GM18507 (cell line): ENCODE measurements at regions not wholly inside any gene's neighbourhood (a gene's known extent, or its start where the extent isn't known, plus 50 kb on each side); places are given as distances from the start of the nearest gene placed in this dataset.

Experiments
- DNase-seq: peaks from one replicate; pipeline ENCODE4 v3.0.0; 2011; ENCODE audit warnings: low read depth; ENCODE audit not compliant: insufficient read length; ENCODE audit errors: extremely low spot score
- FAIRE-seq: peaks from 2 replicates; lab custom pipeline; 2011; peaks lifted over from hg19 to GRCh38; lab: Jason Lieb, UNC

DNA sequence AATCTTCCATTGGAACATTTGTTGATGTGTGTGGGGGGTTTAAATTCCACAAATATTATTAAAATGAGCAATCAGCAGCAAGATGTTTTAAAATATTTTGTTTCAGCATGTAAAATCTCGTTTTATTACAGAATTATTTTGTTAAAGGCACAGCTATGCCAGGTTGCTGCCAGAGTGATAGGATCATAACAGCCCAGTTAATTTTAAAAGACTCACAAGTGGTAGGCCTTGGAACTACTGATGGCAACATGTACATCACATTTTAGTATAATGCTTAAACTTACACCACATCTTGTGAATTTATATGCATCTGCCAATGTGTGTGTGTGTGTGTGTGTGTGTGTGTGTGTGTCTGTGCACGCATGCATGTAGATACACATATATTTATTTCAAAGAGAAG, 97.8 kb upstream of the SPRY1 start:
- DNase-seq (no peak), FAIRE-seq (no peak)

DNA sequence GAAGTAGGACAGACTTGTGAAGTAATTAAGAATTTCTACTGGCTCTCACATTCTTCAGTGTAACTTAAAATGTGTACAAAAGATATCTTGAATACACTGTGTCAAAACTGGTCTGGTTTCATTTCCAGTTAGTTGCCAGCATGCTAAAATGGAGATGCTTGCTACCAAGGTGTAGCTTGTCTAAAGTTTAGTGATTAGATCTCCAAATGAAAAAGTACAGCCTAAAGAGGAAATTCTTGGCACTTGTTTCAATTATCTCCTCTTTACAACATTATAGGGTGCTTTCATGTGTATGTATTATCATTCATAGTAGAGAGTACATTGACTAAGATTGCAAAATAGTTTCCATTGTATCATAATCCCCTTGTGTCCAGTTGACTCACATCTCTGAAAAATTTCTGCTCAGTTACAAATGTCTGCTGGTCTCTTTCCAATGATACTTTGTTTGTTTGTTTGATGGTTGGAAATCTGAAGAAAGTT, 97.3 kb upstream of the SPRY1 start:
- DNase-seq (no peak), FAIRE-seq (no peak)

DNA sequence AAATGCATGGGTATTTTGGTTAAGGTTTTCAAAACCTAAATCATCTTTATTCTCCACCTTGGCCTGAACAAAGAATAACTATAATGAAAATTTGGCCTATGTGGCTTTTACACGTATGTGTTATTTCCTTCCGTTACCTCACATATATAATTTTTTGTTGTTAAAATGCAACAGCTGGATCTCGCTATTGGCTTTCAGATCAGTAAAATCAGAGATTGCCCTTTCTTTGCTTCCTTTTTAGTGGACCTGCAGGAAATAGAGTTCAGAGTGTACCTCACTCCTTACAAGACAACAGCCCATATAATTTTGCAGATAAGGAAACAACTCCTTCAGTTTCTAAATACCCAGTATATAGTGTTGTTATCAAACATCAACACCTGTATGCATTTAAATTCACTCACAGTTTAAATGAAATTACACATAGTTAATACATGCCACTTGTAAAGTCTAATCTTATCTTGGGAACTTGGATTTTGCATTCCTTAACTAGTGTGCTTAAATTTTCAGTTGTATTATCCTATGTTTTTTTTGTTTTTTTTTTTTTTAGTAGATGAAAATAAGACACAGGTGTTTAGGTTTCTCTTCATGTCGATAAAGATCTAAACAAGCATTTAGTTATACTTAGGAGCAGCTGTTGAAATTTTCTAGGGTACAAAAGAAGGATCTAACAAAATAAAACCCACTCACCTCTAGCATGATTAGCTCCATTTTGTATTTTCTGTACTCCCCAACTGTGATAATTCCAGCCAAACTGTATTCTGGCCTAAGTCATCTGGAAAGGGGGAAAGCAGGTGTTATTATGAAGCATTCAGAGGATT, 96.2 kb upstream of the SPRY1 start:
- DNase-seq (no peak), FAIRE-seq (no peak)

DNA sequence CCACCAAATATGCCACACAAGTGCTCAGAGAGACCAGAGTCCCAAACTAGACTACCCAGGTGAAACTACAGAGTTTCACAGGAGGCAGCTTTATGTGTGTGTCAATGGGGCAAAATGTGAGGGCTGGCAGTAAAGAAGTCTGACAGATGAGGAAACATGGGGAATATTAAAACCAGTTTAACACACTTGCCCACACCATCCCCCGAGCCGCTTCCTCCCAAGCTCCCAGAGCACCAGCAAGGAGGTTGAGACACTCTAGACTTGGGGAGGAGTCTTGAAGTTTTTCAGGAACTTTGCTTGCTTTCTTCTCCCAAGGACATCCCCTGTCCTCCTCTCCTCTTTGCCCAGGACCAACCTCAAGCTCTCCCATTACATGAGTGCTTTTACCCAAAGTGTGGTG, 94.7 kb upstream of the SPRY1 start:
- DNase-seq (no peak), FAIRE-seq (no peak)

DNA sequence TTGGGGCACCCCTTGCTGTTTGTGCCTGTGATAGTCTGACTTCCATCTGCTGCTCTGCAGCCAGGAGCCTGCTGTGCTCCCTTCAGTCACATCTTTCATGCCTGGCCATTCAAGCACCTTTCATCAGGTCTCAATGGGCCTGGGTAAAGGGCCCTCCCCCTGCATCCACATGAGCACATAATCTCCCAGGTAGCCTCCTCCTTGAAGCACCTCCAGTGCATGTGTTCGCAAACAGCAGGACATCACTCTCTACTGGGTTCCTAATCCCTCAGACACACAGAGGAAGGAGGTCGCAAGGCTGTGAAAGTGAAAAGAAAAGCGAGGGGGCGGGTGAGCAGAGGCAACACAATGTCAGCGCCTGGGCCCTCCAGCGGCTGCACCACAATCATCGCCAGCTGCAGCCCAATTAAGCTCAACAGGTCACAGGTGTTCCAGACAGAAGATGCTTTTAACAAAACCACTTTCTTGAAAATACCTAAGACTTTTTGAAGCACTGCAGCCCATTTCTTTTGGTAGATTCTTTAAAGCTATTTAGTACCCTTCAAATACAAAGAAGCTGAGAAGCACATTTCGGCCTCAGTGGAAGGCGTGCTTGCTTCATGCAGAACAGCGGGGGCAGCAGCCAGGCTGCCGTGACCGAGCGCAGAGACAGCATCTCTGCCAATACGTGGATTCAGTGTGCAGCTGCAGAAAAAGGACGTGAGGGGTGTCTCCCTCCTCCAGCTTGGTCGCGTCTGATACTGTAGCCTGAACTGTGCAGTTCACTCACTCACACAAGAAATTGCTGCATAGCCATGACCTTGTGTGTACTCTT, 92.2 kb upstream of the SPRY1 start:
- DNase-seq (no peak), FAIRE-seq (peak; percentile 24)

DNA sequence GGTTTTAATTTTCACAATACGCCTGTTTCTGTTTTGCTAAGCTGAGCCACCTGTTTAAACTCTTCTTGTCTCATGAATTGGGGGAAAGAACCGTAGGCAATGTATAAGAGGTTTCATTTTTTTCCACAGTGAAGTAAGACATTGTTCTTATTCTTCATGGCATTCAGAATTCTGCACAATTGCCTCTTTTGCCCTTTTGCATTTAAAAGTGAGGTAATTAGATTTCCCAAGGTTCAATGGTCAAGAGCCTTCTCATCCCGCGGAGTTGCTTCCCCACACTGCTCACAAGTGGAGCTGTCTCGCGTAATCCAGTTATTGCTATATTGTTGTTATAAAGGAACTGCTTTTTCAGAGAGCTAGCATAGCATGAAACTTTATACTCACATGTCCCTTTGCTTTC, 90.9 kb upstream of the SPRY1 start:
- FAIRE-seq = no peak
- no peak for DNase-seq

DNA sequence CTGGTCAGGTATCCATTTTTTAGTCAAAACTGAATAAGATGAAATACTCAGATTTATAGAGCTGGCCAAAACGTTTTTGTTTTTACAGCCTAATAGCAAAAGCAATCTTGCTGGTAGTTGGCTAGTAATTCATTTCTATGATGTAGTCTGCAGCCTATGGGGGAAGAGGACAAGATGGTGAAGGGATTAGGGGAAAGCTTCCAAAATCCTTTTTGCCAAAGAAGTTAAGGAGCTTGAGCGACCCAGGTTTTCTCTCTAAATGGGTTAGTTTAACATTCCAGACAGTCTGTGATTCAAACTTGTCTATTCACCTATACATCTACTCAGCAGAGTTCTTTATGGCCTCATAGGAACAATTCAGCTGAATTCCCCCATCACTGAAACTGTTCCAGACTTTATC, 89.8 kb upstream of the SPRY1 start:
- FAIRE-seq = no peak
- no peak for DNase-seq

DNA sequence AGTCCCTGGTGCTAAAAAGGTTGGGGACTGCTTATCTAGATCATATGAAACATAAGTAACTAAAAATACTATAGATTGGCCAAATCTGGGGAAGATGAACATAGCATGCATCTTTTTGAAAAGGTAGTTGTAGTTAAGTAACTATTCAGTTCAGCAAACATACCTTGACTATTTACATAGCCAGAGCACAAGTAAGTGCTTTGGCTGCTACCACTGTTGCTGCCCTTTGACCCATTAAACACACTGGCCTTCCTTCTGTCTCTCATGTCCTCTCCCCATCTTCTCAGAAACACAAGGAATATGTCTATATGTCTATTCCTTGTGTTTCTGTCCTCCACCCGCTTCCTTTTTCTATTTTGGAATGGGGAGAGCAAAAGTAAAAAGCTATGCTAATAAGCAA, 87.9 kb upstream of the SPRY1 start:
- FAIRE-seq = no peak
- DNase-seq = no peak

DNA sequence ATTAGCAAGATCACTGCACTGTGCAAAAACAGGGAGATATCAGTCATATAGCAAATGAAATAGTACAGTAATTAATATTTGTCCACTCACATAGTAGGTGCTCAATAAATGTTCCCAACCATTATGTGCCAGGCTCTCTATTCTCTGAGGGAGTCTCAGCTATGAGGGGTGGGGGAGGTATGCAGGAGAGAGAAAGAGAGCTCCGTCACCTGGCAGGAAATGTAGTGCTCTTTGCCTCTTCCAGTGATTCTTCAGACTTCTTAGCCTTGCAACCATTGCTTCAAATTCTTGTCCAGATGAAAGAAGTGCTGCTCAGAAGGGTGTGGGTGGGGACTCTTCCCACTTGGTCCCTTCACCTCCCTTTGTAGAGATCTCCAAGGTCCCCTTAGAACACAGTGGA, 84.5 kb upstream of the SPRY1 start:
- no peak for FAIRE-seq
- no peak for DNase-seq

DNA sequence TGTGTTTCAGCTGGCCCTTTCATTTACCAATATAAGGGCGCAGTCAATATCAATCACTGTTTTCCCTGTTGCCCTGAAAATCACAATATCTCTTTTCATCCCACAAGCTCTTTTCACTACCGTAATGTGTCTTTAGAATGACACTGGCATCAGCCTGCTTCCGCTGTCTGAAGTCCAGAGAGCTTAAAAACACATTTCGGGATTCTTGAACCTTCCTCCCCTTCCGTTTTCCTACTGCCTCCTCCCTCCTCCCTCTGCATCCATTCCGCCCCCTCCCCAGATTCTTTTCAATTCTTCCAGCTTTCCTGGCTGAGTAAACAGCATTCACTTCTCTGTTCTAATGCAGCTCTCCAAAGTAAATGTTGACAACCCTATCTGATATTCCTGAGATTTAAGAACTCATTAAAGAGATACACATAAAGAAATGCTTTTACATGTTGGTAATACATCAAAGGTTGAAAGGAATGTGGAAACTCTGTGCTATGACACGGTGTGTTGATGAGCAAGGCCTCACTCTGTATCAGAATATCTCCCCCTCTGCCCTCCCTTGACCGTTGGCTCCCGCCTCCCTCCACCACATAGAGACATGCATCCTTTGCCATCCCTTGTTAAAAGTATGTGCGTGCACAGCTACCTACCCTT, 83.5 kb upstream of the SPRY1 start:
- DNase-seq (no peak), FAIRE-seq (no peak)

DNA sequence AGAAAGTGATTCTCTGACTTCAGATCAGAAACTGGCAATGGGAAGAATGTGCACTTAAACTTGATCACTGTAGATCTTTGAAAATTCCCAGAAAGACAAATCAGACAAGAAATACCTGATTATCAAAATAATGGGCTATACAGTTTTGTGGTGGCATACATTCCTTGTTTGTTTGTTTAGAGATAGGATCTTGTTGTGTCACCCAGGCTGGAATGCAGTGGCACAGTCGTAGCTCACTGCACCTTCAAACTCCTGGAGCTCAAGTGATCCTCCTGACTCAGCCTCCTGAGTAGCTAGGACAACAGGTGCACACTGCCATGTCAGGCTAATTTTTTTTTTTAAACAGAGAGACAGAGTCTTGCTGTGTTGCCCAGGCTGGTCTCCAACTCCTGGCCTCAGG, 81.0 kb upstream of the SPRY1 start:
- no peak for FAIRE-seq
- no peak for DNase-seq

DNA sequence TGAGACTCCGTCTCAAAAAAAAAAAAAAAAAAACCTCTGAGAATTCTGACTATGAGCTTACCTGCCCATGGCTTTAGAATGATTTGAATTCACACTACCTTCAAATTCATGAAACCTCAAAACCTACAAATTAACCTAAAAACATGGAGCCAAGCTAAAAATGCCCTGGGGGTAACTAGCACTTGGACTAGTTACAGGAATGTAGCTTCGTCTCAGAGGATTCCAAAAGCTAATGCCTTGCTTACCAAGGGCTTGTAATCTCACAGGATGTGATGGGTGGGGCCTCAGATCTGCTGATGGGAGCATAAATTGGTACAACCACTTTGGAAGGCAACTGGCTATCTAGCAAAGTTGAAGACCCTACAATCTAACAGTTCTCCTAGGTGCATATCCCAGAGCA, 79.4 kb upstream of the SPRY1 start:
- FAIRE-seq (no peak), DNase-seq (no peak)

DNA sequence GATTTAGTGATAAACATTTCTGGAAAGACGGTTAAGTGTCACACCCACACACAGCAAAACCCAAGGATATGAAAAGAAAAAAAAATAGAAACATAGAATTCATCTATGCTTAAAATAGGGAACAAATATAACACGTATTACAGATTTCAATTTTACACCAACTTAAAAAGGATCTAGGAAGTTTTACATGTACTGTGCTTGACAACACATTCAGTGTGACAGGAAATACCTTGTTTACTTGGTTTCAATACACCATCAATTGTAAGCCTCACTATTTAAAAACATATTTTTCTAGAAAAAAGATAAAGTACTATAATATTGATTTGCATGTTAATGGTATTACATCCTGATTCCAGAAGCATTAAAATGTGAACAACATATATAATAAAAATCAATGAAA, 77.0 kb upstream of the SPRY1 start:
- peak; percentile 60 for FAIRE-seq

DNA sequence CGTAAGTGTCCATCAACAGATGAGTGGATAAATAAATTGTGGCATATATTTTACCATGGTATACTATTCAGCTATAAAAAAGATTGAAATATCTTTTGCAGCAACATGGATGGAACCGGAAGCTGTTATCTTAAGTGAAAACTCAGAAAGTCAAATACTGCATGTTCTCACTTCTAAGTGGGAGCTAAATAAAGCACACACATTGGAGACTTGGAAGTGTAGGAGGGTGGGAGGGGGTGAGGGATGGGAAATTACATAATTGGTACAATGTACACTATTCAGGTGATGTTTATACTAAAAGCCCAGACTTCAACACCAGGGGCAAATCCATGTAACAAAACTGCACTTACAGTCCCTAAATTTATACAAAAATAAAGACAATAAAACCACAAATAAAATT, 72.6 kb upstream of the SPRY1 start:
- DNase-seq = no peak
- peak; percentile 5 for FAIRE-seq

More for the DNA sequence above, 77.0 kb upstream of the SPRY1 start:
- no peak for DNase-seq

DNA sequence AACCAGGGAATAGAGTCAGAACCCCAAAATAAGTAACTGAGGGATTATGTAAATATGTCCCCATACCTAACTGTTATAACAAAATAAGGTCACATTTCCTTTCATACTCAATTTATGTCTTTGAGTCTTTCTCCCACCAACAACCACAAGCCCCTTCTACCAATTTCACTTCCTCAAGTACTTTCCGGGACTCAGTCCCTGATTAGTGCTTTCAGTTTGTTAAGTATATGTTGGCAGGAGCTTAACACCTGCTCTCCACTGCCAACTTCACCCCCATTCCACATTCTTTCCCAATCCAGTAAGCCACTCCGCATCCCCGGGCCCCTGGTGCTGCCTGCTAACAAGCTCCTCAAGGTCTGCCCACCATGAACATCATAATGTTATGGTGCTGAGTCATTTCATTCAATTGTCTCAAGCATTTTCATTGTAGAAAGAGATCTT, 71.3 kb upstream of the SPRY1 start:
- FAIRE-seq (peak; percentile 89), DNase-seq (peak; percentile 33)

DNA sequence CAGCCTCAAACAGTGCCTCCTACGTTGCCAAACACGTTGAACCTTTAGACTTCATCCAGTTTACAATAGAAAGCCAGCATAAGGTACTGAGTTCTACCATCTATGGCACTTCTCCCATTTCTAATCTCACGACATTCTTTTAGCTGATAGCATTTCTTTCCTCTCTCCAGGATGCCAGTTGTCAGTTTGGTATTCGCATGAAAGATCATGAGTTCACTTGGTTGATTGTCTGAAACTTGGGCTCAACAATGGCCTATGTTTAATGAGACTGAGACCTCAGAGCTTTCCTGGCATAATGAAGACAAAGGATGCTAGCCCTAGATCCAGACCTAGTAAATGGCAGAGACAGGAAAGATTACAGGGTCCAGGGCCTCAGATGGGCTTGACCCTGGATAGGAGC, 69.2 kb upstream of the SPRY1 start:
- no peak for DNase-seq
- no peak for FAIRE-seq

DNA sequence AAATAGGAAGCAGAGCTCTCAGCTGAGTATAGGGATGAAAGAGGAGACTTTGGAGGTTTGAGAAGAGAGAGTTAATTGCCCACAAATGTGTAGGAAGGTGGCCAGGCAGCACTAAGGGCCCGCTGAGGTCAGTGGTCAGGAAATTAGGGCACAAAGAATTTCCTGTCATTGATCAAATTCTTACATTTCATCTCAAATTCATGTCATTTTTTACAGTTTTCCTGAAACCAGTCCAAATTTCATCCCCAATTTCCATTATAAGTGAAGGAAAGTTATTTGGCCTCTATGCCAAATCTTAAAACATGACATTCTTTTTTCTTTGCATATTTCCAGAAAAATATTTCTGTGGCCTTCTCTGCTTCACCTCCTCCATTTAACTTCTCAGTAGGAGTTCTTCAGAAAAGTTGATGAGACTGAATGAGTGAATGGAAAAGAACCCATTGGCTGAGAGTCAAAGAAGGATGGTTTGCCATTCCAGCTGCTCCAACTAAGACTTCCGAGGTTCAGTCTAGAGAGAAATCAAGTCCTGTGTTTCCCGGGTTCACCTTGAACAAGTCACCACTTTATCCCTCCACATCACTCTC, 68.7 kb upstream of the SPRY1 start:
- DNase-seq = no peak
- no peak for FAIRE-seq

DNA sequence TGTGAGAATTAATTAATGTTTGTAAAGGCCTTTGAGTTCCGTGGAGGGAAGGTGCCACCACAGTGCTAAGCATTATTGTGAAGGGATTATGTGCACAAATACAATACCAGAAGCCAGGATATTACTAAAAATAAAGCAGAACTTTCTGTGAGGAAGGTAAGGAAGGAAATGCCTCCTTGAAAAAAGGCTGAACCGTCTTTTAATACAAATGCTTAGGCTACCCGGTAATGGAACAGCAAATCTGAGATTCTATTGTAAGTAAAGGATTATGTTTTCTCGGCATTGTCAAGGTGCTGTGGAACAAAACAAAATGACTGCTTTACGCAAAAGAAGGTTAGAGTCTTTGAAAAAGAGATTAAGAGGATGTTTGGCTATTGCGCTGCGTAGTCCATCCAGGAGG, 57.9 kb upstream of the SPRY1 start:
- DNase-seq (no peak), FAIRE-seq (no peak)

DNA sequence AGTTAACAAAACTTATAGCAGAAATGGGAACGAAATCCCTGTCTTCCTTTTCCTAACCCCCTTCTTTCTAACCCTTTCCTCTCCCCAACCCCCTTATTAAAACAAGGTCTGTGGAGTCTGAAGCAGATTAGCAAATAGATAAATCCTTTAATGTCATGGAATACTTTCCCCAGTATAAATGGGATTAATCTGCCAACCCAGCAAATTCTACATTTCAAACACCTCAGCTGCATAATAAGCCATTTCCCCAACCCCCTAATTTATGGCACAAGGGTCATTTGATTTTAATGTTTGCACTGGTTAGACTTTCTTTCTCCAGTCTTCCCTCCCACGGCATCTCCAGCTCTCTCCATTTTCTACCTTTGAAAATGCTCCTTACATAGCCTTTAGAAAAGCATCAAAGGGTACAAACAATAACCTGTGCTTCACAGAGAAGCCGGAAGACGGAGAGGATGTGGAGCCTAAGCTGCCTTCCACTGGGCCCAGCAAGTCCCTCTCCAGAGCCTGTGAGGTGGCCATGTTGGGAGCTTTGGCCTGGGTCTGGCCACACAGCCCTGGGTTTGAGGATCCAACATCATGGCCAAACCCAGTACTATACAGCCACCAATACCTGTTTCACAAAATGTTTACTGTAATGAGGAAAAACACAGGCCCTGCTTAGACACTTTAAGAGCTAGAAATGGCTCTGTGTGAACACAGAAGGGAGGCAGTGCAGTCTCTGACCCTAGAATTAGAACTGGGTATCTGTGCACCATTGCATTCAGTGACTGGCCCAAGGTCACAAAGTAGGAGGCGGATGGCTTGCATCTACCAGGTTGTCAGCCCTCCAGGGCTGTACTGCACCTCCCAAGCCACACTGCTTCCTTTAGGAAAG, 56.9 kb upstream of the SPRY1 start:
- FAIRE-seq (no peak), DNase-seq (no peak)
